CD4-positive, alpha-beta T cell (primary cell): ENCODE measurements at regions not wholly inside any gene's neighbourhood (a gene's known extent, or its start where the extent isn't known, plus 50 kb on each side); places are given as distances from the start of the nearest gene placed in this dataset.

Experiments used
- ATAC-seq: fragments of 200-7000 bp; cut with Tn5 transposase; one replicate; pipeline ENCODE4 v1.10.0; 2022; ENCODE audit warnings: mild to moderate bottlenecking; ENCODE audit not compliant: poor library complexity
- CTCF ChIA-PET: fragments of 350-600 bp; sonication (Branson Sonifier 250); formaldehyde crosslinking; loops from one replicate; lab custom pipeline; 2021; ENCODE audit warnings: antibody characterized with exemption, inconsistent platforms; lab: Charles Lee
- POLR2A ChIA-PET: fragments of 350-600 bp; sonication (Branson Sonifier 250); formaldehyde crosslinking; loops from one replicate; lab custom pipeline; 2021; ENCODE audit warnings: antibody characterized with exemption, inconsistent platforms; lab: Charles Lee
- DNase-seq, 14 experiments: peaks; one replicate each; pipeline ENCODE4 v3.0.0-alpha.2; 2013 to 2020; ENCODE audit warnings: mixed read lengths in 2 of 14
- H3K27ac ChIP-seq, 2 donors: one replicate each; pipeline versions ENCODE4 v1.5.1 to v1.7.0; 2013; ENCODE audit warnings: low read length in 2 of 2, low read depth in 1 of 2, mild to moderate bottlenecking in 1 of 2
- H3K27me3 ChIP-seq, 2 experiments: 1 replicate in 1 of 2; 2 replicates in 1 of 2; pipeline versions ENCODE4 v1.6.1 to v1.7.0; 2013; ENCODE audit warnings: low read length in 2 of 2, control low read depth in 1 of 2, mild to moderate bottlenecking in 1 of 2, moderate library complexity in 1 of 2; ENCODE audit not compliant: insufficient read depth in 2 of 2, control insufficient read depth in 1 of 2
- H3K36me3 ChIP-seq: one replicate; pipeline ENCODE4 v1.6.1; 2013; ENCODE audit warnings: low read length, control low read depth; ENCODE audit not compliant: insufficient read depth
- H3K4me1 ChIP-seq: one replicate; pipeline ENCODE4 v1.6.1; 2013; ENCODE audit warnings: low read length, control low read depth; ENCODE audit not compliant: insufficient read depth
- H3K4me3 ChIP-seq: one replicate; pipeline ENCODE4 v1.5.1; 2013; ENCODE audit warnings: mild to moderate bottlenecking, low read length, moderate library complexity
- H3K9me3 ChIP-seq, 2 experiments: 1 replicate in 1 of 2; 2 replicates in 1 of 2; pipeline versions ENCODE4 v1.6.1 to v1.7.0; 2013; ENCODE audit warnings: low read length in 2 of 2, mild to moderate bottlenecking in 2 of 2, control low read depth in 1 of 2, moderate library complexity in 1 of 2; ENCODE audit not compliant: control insufficient read depth in 1 of 2, insufficient read depth in 1 of 2
- H3K27ac Mint-ChIP-seq: one replicate; pipeline ENCODE4 v1.8.0; 2020; ENCODE audit warnings: mixed read lengths
- H3K27me3 Mint-ChIP-seq: one replicate; pipeline ENCODE4 v1.8.0; 2021; ENCODE audit warnings: mixed read lengths
- H3K36me3 Mint-ChIP-seq: one replicate; pipeline ENCODE4 v1.8.0; 2021; ENCODE audit warnings: low read depth, mixed read lengths
- H3K4me1 Mint-ChIP-seq: one replicate; pipeline ENCODE4 v1.8.0; 2021; ENCODE audit warnings: low read depth, mixed read lengths
- H3K4me3 Mint-ChIP-seq: one replicate; pipeline ENCODE4 v1.8.0; 2020; ENCODE audit warnings: mild to moderate bottlenecking, mixed read lengths
- H3K9me3 Mint-ChIP-seq: one replicate; pipeline ENCODE4 v1.8.0; 2020; ENCODE audit warnings: mixed read lengths
- CTCF ChIP-seq: fragments of 200-600 bp; IDR thresholded peaks from one replicate; pipeline ENCODE4 v1.8.0; 2022; ENCODE audit warnings: antibody characterized with exemption, mild to moderate bottlenecking
- intact Hi-C, 2 experiments: fragments of 100-400 bp; cut with DNase I in 1 of 2; cut with micrococcal nuclease in 1 of 2; formaldehyde crosslinking; loops; one replicate each; pipeline versions ENCODE4 v1.15.1 to v1.9.0; 2023 to 2025; cut with DNase I, micrococcal nuclease

DNA sequence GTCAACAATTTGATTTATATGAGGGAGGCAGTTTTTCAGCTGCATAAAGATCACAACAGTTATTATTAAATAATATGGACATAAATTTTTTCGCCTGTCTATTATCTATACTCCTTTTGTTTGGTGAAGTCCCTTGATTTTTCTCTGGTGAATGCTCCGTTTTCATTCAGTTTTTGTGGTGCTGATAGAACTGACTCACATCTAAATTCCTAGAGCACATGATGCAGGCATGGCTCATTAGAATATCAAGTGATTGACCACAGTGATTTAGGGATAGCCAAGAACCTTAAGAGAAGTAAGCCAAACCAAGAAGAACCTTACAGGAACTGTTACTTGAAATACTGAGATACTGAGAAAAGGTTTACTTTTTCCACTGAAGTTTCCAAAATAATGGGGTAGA, 208.9 kb downstream of the PRR20E start:
- Histone ChIP-seq H3K36me3 (no peaks in the 10 kb centered on the region), H3K9me3 (peaks cover 0 to 3% of the 10 kb centered on the region in 2 experiments), H3K27me3 (no peaks in the 10 kb centered on the region), H3K4me1 (no peaks in the 10 kb centered on the region), H3K27ac (no peak overlapping the region), H3K4me3 (no peak overlapping the region)
- Mint-ChIP-seq H3K9me3 (peaks cover 2% of the 10 kb centered on the region), H3K4me1 (no peaks in the 10 kb centered on the region), H3K27me3 (no peaks in the 10 kb centered on the region), H3K36me3 (no peaks in the 10 kb centered on the region), H3K4me3 (no peak overlapping the region), H3K27ac (no peak overlapping the region)
- no peak for ATAC-seq
- intact Hi-C loops: no loop called here
- TF ChIP-seq CTCF: no peak
- POLR2A ChIA-PET: no interaction called here
- CTCF ChIA-PET: no interaction called here
- DNase-seq: no peak

DNA sequence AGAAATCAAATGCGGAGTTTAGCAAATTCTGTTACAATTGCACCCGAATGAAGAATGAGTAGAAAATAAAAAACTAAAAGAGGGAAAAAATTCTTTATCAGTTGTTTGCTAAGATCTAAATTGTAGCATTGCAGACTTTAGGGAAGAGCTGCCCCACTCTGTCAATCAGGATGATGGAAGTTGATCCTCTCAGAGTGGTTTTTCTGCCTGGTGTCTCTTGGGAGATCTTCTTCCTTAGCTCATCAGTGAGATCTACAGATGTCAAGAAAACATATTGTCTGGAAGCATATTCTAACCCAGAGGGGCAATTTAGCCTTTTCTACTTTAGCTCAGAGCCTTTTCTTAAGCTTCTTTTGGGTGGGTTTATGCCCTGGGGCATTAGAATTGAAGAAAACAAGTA, 223.2 kb upstream of the PCDH17 start:
- H3K27ac ChIP-seq: no peak overlapping the region
- H3K9me3 Mint-ChIP-seq: peaks cover 16% of the 10 kb centered on the region
- no peaks in the 10 kb centered on the region for H3K27me3 ChIP-seq
- ChIA-PET CTCF (no interaction called here), POLR2A (no interaction called here)
- no peak for DNase-seq
- intact Hi-C loops: no loop called here
- H3K4me3 Mint-ChIP-seq: no peak overlapping the region
- no peaks in the 10 kb centered on the region for H3K36me3 Mint-ChIP-seq
- H3K4me1 ChIP-seq: no peaks in the 10 kb centered on the region
- no peak overlapping the region for H3K4me3 ChIP-seq
- ATAC-seq: no peak
- H3K36me3 ChIP-seq: no peaks in the 10 kb centered on the region
- no peaks in the 10 kb centered on the region for H3K4me1 Mint-ChIP-seq
- H3K9me3 ChIP-seq: peaks cover 0 to 12% of the 10 kb centered on the region in 2 experiments
- TF ChIP-seq CTCF: no peak
- H3K27me3 Mint-ChIP-seq: no peaks in the 10 kb centered on the region
- no peak overlapping the region for H3K27ac Mint-ChIP-seq

DNA sequence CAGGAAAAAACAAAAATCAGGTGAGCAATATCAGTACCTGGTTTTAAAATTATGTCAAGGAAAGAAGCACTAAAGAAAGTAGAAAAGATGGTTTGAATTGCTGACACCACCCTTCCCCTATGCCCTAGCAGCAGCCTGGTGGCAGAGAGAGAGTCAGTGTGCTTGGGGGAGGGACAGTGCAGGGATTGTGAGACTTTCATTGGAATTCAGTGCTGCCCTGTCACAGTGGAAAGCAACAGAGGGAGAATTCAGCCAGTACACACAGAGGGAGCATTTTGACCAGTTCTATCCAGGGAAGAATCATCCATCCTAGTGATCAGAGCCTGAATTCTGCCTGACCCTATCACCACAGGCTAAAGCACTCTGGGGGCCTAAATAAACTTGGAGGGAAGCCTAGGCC, 222.4 kb upstream of the PCDH17 start:
- peaks cover 16% of the 10 kb centered on the region for H3K9me3 Mint-ChIP-seq

More for the DNA sequence above, 222.4 kb upstream of the PCDH17 start:
- ChIA-PET POLR2A (no interaction called here), CTCF (no interaction called here)
- no peaks in the 10 kb centered on the region for H3K27me3 ChIP-seq
- peaks cover 0 to 12% of the 10 kb centered on the region in 2 experiments for H3K9me3 ChIP-seq
- intact Hi-C loops: no loop called here
- no peak overlapping the region for H3K4me3 Mint-ChIP-seq
- H3K4me3 ChIP-seq: no peak overlapping the region
- DNase-seq (no peak), ATAC-seq (no peak)
- TF ChIP-seq CTCF: no peak
- no peaks in the 10 kb centered on the region for H3K4me1 Mint-ChIP-seq
- no peak overlapping the region for H3K27ac Mint-ChIP-seq
- H3K27ac ChIP-seq: no peak overlapping the region
- H3K36me3 ChIP-seq: no peaks in the 10 kb centered on the region
- H3K27me3 Mint-ChIP-seq: no peaks in the 10 kb centered on the region
- no peaks in the 10 kb centered on the region for H3K36me3 Mint-ChIP-seq
- H3K4me1 ChIP-seq: no peaks in the 10 kb centered on the region
